Iris pigment epithelial cell (primary cell): ENCODE measurements at regions not wholly inside any gene's neighbourhood (a gene's known extent, or its start where the extent isn't known, plus 50 kb on each side); places are given as distances from the start of the nearest gene placed in this dataset.
A peak's percentile ranks its signal among the peaks of the same experiment; 100 is the strongest.

Experiments
- DNase-seq: peaks from one replicate; pipeline ENCODE4 v3.0.0-alpha.2; 2011; ENCODE audit warnings: low read depth

DNA sequence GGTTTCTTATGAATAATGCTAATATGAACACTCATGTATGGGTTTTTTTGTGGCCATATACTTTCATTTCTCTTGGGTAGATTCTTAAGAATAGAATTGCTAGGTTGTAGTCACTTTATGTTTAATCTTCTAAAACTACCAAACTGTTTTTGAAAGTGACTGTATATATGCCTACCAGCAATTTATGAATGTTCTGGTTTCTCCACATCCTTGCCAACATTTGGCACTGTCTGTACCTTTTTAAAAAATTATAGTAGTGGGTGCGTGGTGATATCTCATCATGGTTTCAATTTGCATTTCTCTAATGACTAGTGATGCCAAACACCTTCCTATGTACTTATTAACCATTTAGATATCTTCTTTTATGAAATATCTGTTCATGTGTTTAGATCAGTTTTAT lies 110.6 kb upstream of the RIOK3 start:
- DNase-seq, result no peak

GRCh38 chr18:23350188-23350587 lies 102.9 kb upstream of the RIOK3 start:
- no peak for DNase-seq

DNA sequence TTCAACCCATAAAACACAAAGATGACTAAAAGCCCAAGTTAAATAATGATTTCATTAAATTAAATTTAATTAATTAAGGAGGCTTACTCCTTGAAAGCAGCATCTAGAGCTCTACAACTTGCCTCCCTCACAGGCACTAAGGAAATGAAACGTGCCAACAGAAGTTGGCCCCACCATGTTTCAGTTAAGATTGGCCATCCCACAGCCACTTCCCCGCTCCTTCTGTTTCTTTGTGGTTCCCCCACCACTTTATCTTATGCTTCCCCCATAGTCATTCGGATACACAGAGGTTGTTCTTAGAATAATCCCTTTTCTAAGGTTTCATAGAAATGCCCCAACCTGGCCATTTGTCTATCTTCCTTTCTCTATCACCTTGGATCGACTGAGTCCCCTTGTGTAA lies 101.6 kb upstream of the RIOK3 start:
- DNase-seq, result no peak

DNA sequence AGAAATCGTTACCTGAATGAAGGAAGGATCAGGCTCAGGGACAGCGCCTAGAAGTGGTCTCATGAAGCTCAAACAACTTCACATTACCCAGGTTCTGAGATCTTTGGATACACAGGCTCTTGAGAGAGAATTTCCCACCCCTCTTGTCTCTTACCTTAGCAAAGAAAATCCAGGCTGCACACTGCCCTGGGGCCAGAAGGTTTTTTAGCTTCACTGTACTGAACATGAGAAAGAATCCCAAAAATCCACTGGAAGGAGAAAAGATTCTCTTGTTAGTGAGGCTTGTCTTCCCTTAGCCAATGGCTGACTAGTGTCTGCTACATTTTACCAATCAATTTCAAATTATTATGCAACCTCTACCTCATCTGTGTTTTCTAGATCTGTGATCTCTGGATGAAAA lies 101.0 kb upstream of the RIOK3 start:
- no peak for DNase-seq

DNA sequence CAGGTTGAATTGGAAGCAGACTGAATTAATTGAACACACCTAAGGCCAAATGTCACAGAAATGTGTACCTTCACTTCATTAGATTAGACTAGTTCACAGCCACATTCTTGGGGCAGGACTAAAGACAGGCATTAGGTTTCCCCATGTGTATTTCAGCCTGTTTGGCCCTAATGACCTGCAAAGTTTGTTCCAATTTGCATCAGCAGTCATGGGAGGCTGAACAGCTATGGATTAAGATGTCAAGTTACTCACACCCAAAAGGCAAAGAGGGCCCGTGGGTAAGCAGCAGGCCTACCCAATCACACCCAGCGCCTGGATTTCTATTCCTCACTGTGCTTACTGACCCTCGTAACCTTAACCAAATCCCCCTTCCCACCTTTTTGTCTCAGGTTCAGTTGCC lies 99.6 kb upstream of the RIOK3 start:
- no peak for DNase-seq

DNA sequence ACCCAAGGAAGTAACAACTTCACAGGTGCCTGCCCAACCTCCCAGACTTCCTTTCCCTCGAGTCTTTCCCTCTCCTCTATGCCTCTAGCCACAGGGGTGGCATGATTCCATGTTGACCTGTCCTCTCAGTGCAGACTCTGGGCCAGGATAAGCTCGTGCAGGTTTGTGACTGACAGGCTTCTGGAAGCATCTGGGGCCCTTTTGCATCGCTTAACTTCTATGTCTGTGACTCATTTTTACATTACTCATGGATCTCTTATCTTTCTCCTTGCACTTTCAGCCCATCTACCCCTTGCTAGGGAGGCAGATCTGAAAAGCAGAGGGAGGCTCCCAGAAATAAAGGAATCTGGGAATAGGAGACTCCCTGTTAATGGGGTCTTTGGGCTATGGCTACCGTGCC lies 98.5 kb upstream of the RIOK3 start:
- peak; percentile 79 for DNase-seq

- no peak for DNase-seq
Measured at GRCh38 chr18:23355206-23355605, 97.9 kb upstream of the RIOK3 start.

GRCh38 chr18:23356424-23356823 lies 96.7 kb upstream of the RIOK3 start:
- no peak for DNase-seq

DNA sequence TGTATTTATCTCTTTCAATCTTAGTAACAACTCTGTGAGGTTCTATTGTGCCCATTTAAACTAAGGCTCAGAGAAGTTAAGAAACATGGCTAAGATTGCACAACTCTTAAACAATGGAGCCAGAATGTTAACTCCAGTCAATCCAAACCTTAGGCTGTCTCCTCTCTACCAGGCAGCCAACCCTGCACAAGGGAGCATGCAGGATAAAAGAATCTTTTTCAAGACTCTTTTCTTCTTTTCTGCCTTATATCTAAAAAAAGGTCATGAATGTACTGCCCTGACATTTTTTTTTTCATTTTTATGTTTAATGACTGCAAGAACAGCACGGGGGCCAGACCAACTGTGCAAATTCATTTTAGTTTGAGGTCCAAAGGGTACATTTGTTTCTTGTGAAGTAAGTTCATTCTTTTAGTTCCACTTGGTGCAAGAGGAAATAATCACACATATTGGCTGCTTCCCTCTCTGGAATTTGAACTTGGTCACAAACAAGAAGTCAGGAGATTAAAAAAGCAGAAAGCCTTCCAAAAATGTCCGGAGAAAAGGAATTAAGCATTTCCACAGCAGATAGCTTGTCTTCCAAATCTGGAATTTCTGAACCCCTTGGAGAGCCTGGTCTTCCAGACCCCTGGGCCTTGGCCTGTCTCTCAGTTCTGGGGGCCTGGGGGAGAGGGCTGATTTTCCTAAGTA lies 96.0 kb upstream of the RIOK3 start:
- peak; percentile 64 for DNase-seq

GRCh38 chr18:23357996-23358594 lies 95.0 kb upstream of the RIOK3 start:
- no peak for DNase-seq

DNA sequence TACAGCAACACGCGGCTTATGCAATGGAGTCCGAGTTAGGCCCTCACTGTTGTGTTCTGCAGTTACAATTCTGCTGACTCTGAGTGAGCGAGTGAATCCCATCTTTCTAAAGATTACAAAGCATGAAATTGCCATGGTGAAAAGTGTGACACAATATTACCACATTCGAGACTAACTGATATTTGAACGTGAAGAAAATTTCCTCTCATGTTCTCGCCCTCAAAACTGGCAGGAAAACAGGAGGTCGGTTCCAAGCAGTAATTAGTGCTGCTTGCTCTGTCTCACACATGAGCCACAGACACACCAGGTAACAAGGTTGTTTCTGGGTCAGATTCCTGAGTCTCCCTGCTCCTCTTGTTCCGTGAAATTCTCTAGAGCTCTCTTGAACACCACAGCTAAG lies 93.7 kb upstream of the RIOK3 start:
- DNase-seq, result no peak

DNA sequence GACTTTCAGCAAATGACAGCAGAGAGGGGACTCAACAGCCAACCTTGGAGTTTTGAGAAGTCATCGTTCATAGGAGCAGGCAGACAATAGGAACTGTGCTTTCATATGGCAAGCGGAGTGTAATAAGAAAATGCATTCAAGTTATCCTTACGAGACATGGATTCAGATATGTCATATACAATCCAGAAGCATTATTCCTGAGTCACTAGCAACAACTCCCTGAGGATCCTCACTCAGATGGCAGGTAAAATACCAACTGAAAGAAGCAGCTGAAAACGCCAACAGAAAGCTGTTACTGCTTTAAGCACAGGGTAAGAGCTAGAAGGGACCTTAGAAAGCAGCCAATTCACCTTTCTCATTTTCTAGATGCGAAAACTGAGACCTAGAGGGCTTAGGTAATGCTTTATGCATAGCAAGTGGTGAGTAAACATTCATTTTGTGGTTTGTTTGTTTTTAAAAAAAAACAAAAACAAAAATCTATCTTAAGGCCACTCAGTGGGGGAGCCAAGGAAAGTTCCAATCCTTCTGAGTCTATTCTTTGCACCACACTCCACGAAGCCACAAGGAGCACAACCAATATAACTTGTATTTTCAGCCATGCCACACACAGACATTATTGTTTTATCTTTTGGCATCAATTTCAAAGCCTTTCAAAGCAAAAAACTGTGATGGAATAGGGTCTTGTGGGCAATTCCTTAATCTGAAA lies 89.1 kb upstream of the RIOK3 start:
- DNase-seq, result no peak

GRCh38 chr18:23365602-23366001 lies 87.5 kb upstream of the RIOK3 start:
- peak; percentile 58 for DNase-seq

DNA sequence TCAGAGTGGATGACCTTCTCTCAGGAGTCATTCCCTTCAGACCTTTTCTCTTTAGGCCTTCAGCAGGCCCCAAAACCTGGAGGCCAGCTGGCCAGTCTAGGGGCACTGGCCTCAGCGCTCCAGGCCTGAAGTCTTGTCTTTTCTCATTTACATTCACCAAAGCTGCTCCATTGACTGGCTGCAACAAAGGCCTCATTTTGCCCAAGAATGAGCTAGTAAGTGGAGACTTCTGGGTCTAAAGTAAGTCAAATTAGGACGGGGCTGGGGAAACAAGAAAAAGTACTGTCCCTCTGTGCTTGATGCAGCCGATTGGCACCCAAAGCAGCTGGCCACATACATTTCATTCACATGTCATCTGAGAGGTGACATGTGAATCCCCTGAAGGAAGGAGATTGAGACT lies 83.8 kb upstream of the RIOK3 start:
- DNase-seq, result no peak

DNA sequence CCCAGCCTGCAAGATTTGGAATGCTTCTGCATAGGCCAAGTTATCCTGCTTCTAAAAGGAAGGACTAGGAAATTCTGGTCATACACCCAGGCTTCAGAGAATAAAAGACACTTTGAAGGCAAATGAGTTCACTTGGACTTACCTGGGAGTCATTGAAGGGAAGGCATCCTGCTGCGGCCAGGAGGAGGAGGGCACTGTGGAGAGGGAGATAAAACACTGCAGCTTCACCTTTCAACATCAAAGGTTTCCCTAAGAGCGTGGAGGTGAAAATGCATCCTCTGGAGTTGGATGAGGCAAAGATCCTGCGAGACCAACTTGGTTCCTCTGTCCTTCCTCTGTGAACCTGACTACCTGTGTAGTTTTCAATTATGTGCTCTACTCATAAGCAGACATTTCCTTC lies 79.5 kb upstream of the RIOK3 start:
- no peak for DNase-seq

GRCh38 chr18:23377669-23378301 lies 75.3 kb upstream of the RIOK3 start:
- DNase-seq, result peak; percentile 95

- peak; percentile 40 for DNase-seq
Measured at GRCh38 chr18:23378302-23378686, 74.8 kb upstream of the RIOK3 start.

DNA sequence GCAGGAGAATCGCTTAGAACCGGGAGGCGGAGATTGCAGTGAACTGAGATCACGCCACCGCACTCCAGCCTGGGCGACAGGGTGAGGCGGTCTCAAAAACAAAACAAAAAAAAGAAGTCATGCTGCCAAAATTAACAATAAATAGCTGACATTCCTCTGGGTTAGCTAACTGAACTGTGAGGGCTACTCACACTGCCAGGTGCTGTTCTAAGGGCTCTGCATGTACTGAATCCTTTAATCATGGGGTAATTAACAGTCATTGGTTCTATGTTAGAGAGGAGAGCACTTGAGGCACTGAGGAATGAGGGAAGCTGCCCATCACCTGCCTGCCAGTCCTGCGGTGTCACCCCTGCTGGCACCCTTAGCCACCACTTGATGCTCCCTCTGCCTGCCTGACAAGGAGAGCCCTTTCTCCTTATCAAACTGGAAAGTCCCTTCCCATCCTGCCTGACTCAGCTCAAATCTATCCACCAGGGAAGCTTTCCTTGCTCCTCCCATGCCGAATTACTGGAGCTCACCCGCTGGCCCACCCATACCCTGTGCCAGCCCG lies 73.0 kb upstream of the RIOK3 start:
- peak; percentile 82 for DNase-seq

- DNase-seq, result peak; percentile 77
Measured at GRCh38 chr18:23380817-23381216, 72.3 kb upstream of the RIOK3 start.

- no peak for DNase-seq
Measured at GRCh38 chr18:23383494-23383893, 69.6 kb upstream of the RIOK3 start.

DNA sequence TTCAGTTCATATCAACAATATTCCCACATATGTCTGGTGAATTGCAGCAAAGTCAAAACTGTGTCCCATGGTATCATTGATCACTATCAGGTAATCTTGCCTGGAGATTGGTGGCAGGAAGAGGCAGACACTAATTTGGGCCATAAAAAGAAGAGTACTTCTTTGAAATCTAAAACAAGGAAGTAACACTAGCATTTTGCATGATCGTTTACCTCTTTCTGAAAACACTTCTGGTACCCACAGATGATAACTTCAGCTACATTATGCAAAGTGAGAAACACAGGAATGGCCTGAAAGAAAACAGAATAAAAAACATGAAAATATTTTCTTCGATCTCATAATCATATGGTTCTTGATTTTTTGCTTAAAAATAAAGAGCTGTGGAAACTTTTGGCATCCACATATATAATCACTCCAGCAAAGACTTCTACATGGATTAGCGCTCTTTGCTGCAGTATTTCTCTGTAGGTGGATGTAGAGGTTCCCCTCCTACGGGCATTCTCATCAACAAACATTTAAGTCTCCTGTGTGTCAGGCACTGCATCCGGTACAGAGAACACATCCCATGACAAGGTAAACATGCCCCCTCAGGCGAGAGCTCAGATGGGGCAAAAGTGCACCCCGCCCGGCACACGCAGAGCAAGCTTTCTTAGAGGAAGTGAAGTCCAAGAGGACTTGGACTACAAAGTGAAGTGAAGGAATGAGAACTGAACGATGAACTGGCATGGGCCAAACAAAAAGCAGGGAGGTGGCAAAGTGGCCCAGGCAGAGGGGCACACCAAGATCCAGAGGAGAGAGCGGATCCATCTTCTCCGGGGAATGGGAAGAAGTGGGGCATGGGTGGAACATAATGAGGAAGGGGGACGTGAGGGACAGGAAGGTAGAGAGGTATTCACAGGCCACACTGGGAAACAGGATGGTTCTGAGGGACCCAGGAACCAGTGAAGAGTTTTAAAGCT lies 68.0 kb upstream of the RIOK3 start:
- no peak for DNase-seq

DNA sequence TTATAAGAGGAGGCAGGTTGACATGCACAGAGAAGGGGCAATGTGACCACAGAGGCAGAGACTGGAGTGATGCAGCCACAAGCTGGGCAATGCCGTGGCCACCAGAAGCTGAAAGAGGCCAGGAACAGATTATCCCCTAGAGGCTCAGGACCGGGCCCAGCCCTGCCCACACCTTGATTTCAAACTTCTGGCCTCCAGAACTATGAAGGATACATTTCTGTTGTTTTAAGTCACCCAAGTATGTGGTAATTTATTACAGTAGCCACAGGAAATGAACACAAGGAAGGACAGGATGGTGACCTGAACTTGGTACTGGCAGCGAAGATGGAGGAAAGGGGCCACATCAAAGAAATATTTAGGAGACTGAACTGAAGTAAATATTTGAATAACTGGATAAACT lies 66.8 kb upstream of the RIOK3 start:
- DNase-seq, result no peak
